ENCODE measurements at regions not wholly inside any gene's neighbourhood (a gene's known extent, or its start where the extent isn't known, plus 50 kb on each side); places are given as distances from the start of the nearest gene placed in this dataset.
"Not testable (repeated sequence)": the region's sequence is repeated elsewhere in the genome, so short reads cannot be mapped to it uniquely, and the experiment has no call there.

GRCh38 chr12:91746976-91747375 lies 398.7 kb downstream of the BTG1 start:
- no peak overlapping the region for H3K27ac Mint-ChIP-seq
- intact Hi-C loops (cut with micrococcal nuclease) = no loop called here
- H3K36me3 Mint-ChIP-seq (ENCODE audit: low read depth) = no peaks in the 10 kb centered on the region
- H3K4me1 Mint-ChIP-seq (ENCODE audit: low read depth) = no peaks in the 10 kb centered on the region
- no peaks in the 10 kb centered on the region for H3K9me3 Mint-ChIP-seq
- no peak overlapping the region for H3K4me3 Mint-ChIP-seq
- H3K27me3 Mint-ChIP-seq = no peaks in the 10 kb centered on the region

DNA sequence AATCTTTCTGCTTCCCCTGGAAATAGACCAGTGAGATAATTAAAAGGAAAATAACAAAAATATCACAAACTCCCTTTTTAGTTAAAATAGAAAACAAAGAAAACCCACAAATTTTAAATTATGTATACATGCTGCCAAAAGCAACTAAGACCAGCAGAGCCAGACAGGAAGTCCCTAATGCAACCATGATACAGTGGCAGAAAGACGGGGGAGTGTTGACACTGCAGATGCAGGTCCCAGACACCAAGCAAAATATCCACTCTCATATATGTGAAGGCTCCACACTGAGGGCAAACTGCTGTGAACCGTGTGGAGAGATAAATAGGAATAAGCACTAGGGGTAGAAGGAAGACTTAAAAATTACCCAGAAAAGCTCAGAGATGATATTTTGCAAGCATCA lies 401.0 kb downstream of the BTG1 start:
- no peak overlapping the region for H3K4me3 Mint-ChIP-seq
- no peaks in the 10 kb centered on the region for H3K4me1 Mint-ChIP-seq (ENCODE audit: low read depth)
- no peaks in the 10 kb centered on the region for H3K9me3 Mint-ChIP-seq
- H3K27ac Mint-ChIP-seq = no peak overlapping the region
- no peaks in the 10 kb centered on the region for H3K36me3 Mint-ChIP-seq (ENCODE audit: low read depth)
- intact Hi-C loops (cut with micrococcal nuclease) = no loop called here
- no peaks in the 10 kb centered on the region for H3K27me3 Mint-ChIP-seq

GRCh38 chr12:91743704-91744321 lies 401.8 kb downstream of the BTG1 start:
- Mint-ChIP-seq H3K9me3 (no peaks in the 10 kb centered on the region), H3K4me1 (ENCODE audit: low read depth) (no peaks in the 10 kb centered on the region), H3K4me3 (no peak overlapping the region), H3K27ac (no peak overlapping the region), H3K36me3 (ENCODE audit: low read depth) (no peaks in the 10 kb centered on the region), H3K27me3 (no peaks in the 10 kb centered on the region)
- intact Hi-C loops (cut with micrococcal nuclease) = no loop called here

- Mint-ChIP-seq H3K36me3 (ENCODE audit: low read depth) (no peaks in the 10 kb centered on the region), H3K27ac (no peak overlapping the region), H3K9me3 (no peaks in the 10 kb centered on the region), H3K4me3 (no peak overlapping the region), H3K4me1 (ENCODE audit: low read depth) (no peaks in the 10 kb centered on the region), H3K27me3 (no peaks in the 10 kb centered on the region)
- intact Hi-C loops (cut with micrococcal nuclease) = no loop called here
These were observed 402.4 kb downstream of the BTG1 start for GRCh38 chr12:91743280-91743679.

DNA sequence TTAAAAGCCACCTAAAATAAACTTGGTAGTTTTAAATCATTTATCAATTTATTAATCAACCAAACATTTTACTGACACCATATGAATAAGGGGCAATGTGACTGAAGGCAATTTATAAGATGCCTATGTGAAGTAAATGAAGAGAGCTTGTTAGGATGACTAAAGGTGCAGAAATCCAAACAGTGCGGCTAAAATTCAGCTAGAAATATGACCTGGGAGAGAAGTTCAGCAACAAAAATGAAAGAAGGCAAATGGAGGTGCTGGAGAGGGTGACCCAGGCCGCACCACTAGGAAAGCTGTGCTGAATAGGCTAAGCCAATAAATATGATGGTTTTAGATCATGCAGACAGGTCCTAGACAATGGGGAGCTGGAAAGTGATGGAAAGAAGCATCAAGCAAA lies 403.7 kb downstream of the BTG1 start:
- H3K27ac Mint-ChIP-seq = no peak overlapping the region
- H3K4me3 Mint-ChIP-seq = no peak overlapping the region
- no peaks in the 10 kb centered on the region for H3K27me3 Mint-ChIP-seq
- intact Hi-C loops (cut with micrococcal nuclease) = no loop called here
- H3K9me3 Mint-ChIP-seq = no peaks in the 10 kb centered on the region
- H3K36me3 Mint-ChIP-seq (ENCODE audit: low read depth) = no peaks in the 10 kb centered on the region
- no peaks in the 10 kb centered on the region for H3K4me1 Mint-ChIP-seq (ENCODE audit: low read depth)

DNA sequence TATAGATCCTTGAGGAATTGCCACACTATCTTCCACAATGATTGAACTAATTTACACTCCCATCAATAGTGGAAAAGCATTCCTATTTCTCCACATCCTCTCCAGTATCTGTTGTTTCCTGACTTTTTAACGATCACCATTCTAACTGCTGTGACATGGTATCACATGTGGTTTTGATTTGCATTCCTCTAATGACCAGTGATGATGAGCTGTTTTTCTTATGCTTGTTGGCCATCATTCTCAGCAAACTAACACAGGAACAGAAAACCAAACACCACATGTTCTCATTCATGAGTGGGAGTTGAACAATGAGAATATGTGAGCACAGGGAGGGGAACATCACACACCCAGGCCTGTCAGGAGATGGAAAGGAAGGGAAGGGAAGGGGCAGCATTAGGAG lies 411.8 kb downstream of the BTG1 start:
- H3K27ac Mint-ChIP-seq; H3K27me3 Mint-ChIP-seq; intact Hi-C loops (cut with micrococcal nuclease); H3K9me3 Mint-ChIP-seq; H3K4me1 Mint-ChIP-seq (ENCODE audit: low read depth); H3K36me3 Mint-ChIP-seq (ENCODE audit: low read depth); H3K4me3 Mint-ChIP-seq: not testable (repeated sequence)

DNA sequence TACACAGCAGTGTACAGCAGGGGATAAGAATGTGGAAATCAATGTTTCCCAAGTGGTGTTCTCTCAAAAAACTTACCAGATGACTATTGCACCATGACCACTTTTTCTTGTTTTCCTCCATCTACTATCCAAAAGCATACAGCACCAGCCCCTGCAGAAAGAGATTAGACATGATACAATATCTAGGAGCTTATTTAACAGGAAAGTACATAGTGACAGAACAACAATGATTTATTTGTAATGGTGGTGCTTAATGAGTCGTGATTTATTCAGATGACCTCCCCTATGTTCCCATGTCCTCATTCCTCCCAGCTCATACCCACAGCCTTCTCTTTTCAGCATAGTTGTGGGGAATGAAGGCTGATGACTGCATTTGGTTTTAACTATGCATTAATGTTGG lies 413.6 kb downstream of the BTG1 start:
- no peaks in the 10 kb centered on the region for H3K36me3 Mint-ChIP-seq (ENCODE audit: low read depth)
- intact Hi-C loops (cut with micrococcal nuclease) = no loop called here
- H3K4me3 Mint-ChIP-seq = no peak overlapping the region
- no peaks in the 10 kb centered on the region for H3K9me3 Mint-ChIP-seq
- H3K27me3 Mint-ChIP-seq = no peaks in the 10 kb centered on the region
- no peaks in the 10 kb centered on the region for H3K4me1 Mint-ChIP-seq (ENCODE audit: low read depth)
- no peak overlapping the region for H3K27ac Mint-ChIP-seq

DNA sequence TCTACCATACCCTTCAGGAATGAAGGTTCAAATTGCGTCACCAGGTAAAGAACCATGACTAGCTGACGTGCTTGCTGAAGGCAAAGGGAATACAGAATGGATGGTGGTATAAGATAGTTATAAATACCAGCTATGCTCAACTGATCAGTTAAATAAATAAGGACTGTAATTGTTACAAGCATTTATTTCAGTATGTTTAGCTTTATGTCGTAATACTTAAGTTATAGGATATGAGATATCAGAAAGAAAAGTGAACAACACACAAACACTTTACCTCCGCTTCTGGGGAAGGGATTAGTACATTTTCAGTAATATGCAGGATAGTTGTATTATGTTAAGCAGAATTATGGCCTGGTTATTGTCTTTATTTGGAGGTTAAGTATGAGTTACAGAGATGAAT lies 416.1 kb downstream of the BTG1 start:
- no peaks in the 10 kb centered on the region for H3K27me3 Mint-ChIP-seq
- H3K9me3 Mint-ChIP-seq = no peaks in the 10 kb centered on the region
- intact Hi-C loops (cut with micrococcal nuclease) = no loop called here
- no peaks in the 10 kb centered on the region for H3K36me3 Mint-ChIP-seq (ENCODE audit: low read depth)
- H3K4me1 Mint-ChIP-seq (ENCODE audit: low read depth) = no peaks in the 10 kb centered on the region
- no peak overlapping the region for H3K4me3 Mint-ChIP-seq
- H3K27ac Mint-ChIP-seq = no peak overlapping the region

DNA sequence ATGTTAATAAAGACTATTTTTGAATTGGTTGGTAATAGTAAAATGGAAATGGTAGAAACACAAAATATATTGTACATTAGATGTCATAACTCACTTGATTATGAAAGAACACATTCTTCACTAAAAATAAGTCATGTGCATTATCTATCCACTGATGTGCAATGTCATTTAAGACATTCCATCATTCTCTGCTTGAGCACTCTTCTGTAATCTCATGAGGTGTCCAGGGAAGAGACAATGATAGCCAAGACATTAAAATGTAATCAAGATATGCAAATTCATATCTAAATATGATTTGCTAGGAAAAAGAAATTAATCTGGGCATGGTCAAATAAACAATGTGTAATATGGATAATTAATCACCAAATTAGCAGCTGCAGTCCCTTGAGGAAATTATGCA lies 422.5 kb downstream of the BTG1 start:
- Mint-ChIP-seq H3K27me3 (no peaks in the 10 kb centered on the region), H3K27ac (no peak overlapping the region), H3K4me1 (ENCODE audit: low read depth) (no peaks in the 10 kb centered on the region), H3K4me3 (no peak overlapping the region), H3K36me3 (ENCODE audit: low read depth) (no peaks in the 10 kb centered on the region), H3K9me3 (peaks cover 12% of the 10 kb centered on the region)
- intact Hi-C loops (cut with micrococcal nuclease) = no loop called here

DNA sequence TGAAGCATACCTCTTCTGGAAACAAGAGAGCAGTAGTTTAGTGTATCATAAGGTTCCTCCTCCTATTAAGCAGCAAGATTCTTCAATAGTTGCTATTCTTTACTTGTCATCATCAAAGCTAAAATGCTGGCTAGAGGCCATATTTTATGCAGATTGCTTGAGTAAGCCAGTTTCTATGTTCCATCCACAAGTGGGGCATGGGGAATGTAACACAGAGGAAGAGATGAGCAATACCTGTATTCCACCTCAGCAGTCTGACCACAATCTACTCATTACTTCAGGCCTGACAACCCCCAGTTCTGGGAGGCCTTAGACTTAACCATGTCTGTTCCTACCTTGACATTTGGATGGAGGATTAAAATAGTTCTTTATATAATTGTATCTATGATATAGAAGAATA lies 423.6 kb downstream of the BTG1 start:
- H3K4me1 Mint-ChIP-seq (ENCODE audit: low read depth) = no peaks in the 10 kb centered on the region
- no peak overlapping the region for H3K4me3 Mint-ChIP-seq
- no peaks in the 10 kb centered on the region for H3K36me3 Mint-ChIP-seq (ENCODE audit: low read depth)
- H3K27me3 Mint-ChIP-seq = no peaks in the 10 kb centered on the region
- intact Hi-C loops (cut with micrococcal nuclease) = no loop called here
- no peak overlapping the region for H3K27ac Mint-ChIP-seq
- peaks cover 12% of the 10 kb centered on the region for H3K9me3 Mint-ChIP-seq

DNA sequence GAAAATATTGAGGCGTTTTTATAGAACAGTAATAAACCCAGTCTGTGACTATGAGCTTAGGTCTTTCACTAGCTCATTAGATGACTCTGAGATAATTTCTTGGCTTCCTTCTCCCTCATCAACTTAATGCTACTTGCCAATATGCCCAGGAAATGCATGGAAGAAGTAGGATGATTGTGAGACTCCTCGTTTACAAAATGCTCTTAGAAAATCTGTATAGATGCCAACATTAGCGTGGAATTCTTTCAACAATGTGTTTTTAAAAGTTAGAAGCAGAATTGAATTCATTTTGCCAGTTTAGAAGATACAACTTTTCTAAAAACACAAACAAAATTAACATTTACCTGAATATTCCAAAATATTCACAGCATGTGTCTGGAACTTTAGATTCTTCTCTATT lies 424.6 kb downstream of the BTG1 start:
- H3K4me1 Mint-ChIP-seq (ENCODE audit: low read depth) = no peaks in the 10 kb centered on the region
- no peak overlapping the region for H3K4me3 Mint-ChIP-seq
- intact Hi-C loops (cut with micrococcal nuclease) = no loop called here
- H3K27ac Mint-ChIP-seq = no peak overlapping the region
- H3K9me3 Mint-ChIP-seq = peaks cover 12% of the 10 kb centered on the region
- no peaks in the 10 kb centered on the region for H3K27me3 Mint-ChIP-seq
- H3K36me3 Mint-ChIP-seq (ENCODE audit: low read depth) = no peaks in the 10 kb centered on the region

- Mint-ChIP-seq H3K36me3 (ENCODE audit: low read depth) (no peaks in the 10 kb centered on the region), H3K9me3 (peaks cover 14% of the 10 kb centered on the region), H3K4me1 (ENCODE audit: low read depth) (no peaks in the 10 kb centered on the region), H3K27me3 (no peaks in the 10 kb centered on the region), H3K27ac (no peak overlapping the region), H3K4me3 (no peak overlapping the region)
- intact Hi-C loops (cut with micrococcal nuclease) = no loop called here
These were observed 427.3 kb downstream of the BTG1 start for GRCh38 chr12:91718326-91718725.

- Mint-ChIP-seq H3K27ac (no peak overlapping the region), H3K4me3 (no peak overlapping the region), H3K36me3 (ENCODE audit: low read depth) (no peaks in the 10 kb centered on the region), H3K4me1 (ENCODE audit: low read depth) (no peaks in the 10 kb centered on the region), H3K27me3 (no peaks in the 10 kb centered on the region), H3K9me3 (peaks cover 19% of the 10 kb centered on the region)
- intact Hi-C loops (cut with micrococcal nuclease) = no loop called here
These were observed 427.8 kb downstream of the BTG1 start for GRCh38 chr12:91717804-91718203.

- intact Hi-C loops (cut with micrococcal nuclease) = not testable (repeated sequence)
These were observed 433.7 kb downstream of the BTG1 start for GRCh38 chr12:91711925-91712324.

GRCh38 chr12:91706466-91706865 lies 439.2 kb downstream of the BTG1 start:
- Mint-ChIP-seq H3K4me1 (ENCODE audit: low read depth) (no peaks in the 10 kb centered on the region), H3K36me3 (ENCODE audit: low read depth) (no peaks in the 10 kb centered on the region), H3K9me3 (no peaks in the 10 kb centered on the region), H3K27ac (no peak overlapping the region), H3K27me3 (no peaks in the 10 kb centered on the region), H3K4me3 (no peak overlapping the region)
- intact Hi-C loops (cut with micrococcal nuclease) = no loop called here

More at GRCh38 chr12:91711925-91712324, 433.7 kb downstream of the BTG1 start:
- not testable (repeated sequence) for H3K4me1 Mint-ChIP-seq (ENCODE audit: low read depth); H3K27ac Mint-ChIP-seq; H3K36me3 Mint-ChIP-seq (ENCODE audit: low read depth); H3K27me3 Mint-ChIP-seq; H3K9me3 Mint-ChIP-seq; H3K4me3 Mint-ChIP-seq
